Central memory CD8-positive, alpha-beta T cell (primary cell): ENCODE measurements at regions not wholly inside any gene's neighbourhood (a gene's known extent, or its start where the extent isn't known, plus 50 kb on each side); places are given as distances from the start of the nearest gene placed in this dataset.

Experiments used
- ATAC-seq: fragments of 150-1000 bp; cut with Tn5 transposase; replicated peaks from 2 replicates; pipeline ENCODE4 v1.10.0; 2022; ENCODE audit warnings: mild to moderate bottlenecking, moderate FRiP score, moderate number of reproducible peaks; ENCODE audit not compliant: poor library complexity, severe bottlenecking; ENCODE audit errors: extremely low read depth
- DNase-seq, 2 donors: peaks; one replicate each; pipeline ENCODE4 v3.0.0; 2021; ENCODE audit warnings: low spot score in 2 of 2
- H3K27ac Mint-ChIP-seq: one replicate; pipeline ENCODE4 v1.8.0; 2022; ENCODE audit warnings: low read depth, mild to moderate bottlenecking, moderate library complexity, mixed read lengths
- H3K27me3 Mint-ChIP-seq: one replicate; pipeline ENCODE4 v1.8.0; 2022; ENCODE audit warnings: mixed read lengths
- H3K36me3 Mint-ChIP-seq: one replicate; pipeline ENCODE4 v1.8.0; 2022; ENCODE audit warnings: mild to moderate bottlenecking, moderate library complexity, mixed read lengths; ENCODE audit not compliant: insufficient read depth
- H3K4me1 Mint-ChIP-seq: one replicate; pipeline ENCODE4 v1.8.0; 2022; ENCODE audit warnings: mixed read lengths
- H3K4me3 Mint-ChIP-seq: one replicate; pipeline ENCODE4 v1.8.0; 2022; ENCODE audit warnings: mild to moderate bottlenecking, moderate library complexity, mixed read lengths
- H3K9me3 Mint-ChIP-seq: one replicate; pipeline ENCODE4 v1.8.0; 2022; ENCODE audit warnings: mixed read lengths

DNA sequence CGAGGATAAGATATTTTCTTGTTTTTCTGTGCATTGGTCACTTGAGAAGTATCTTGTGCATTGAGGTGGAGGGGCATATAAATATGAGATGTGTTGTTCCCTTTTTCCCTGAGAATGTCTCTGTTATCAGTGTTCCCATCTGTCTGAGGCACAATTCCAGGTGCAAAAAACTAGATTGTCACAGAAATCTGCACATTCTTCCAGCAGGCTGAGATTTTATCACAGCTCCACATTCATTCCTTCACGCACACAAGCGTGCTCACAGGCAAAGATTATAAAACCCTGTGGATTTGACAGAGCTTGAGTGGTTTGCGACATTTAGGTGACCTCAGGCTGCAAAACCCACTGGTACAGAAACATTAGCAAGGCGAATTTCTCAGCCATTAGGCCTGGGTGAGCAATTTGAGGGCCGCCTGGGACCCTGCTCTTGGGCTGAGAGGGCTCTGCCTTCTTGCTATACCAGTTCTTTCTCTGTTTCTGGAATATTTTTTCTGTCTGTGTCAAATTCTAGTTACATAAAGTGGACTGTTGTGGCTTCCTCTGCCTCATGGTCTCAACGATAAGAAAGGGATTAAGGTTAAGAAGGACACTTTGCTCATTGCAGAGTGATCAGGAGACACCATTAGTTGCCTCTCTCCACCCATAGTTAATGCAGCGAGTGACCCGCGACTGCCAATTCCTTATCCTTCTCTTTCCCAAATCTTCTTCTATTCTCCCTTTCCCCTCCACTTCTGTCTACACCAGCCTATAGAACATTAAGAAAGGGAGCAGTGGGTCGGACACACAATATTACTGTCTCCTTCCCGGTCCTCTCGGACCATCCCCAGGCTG is 86.7 kb upstream of the C1QTNF7 start:
- Mint-ChIP-seq H3K27me3 (no peaks in the 10 kb centered on the region), H3K4me1 (no peaks in the 10 kb centered on the region), H3K4me3 (no peak overlapping the region), H3K27ac (no peak overlapping the region), H3K9me3 (no peaks in the 10 kb centered on the region), H3K36me3 (no peaks in the 10 kb centered on the region)
- no peak for DNase-seq
- no peak for ATAC-seq

DNA sequence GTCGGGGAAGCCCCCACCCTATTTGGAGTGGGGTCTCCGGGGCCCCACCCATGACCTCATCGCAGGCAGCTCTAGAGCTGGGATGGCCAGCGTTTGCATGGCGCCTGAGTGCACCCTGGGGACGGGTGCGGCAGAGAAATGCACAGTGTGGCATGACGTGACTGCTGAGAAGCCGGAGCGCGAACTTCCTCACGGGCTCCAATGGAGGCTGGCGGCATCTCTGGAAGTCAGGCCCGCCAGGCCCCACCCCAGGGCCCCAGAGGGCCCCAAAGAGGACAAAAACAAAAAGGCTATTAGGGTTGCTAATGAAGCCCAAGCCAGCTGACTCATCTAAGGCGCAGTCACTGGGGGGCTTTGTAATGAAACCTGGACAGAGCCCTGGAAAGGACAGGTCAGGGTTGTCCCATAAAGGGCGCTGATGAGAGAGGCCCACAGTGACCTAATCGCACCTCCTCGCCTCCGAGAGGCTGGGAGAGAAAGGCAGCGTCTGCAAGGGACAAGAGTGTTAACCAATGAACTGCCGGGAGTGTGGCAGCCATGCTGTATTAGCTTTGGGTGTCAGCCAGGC is 86.0 kb upstream of the C1QTNF7 start:
- Mint-ChIP-seq H3K36me3 (no peaks in the 10 kb centered on the region), H3K27ac (no peak overlapping the region), H3K9me3 (no peaks in the 10 kb centered on the region), H3K4me1 (no peaks in the 10 kb centered on the region), H3K4me3 (no peak overlapping the region), H3K27me3 (no peaks in the 10 kb centered on the region)
- DNase-seq (no peak), ATAC-seq (no peak)

DNA sequence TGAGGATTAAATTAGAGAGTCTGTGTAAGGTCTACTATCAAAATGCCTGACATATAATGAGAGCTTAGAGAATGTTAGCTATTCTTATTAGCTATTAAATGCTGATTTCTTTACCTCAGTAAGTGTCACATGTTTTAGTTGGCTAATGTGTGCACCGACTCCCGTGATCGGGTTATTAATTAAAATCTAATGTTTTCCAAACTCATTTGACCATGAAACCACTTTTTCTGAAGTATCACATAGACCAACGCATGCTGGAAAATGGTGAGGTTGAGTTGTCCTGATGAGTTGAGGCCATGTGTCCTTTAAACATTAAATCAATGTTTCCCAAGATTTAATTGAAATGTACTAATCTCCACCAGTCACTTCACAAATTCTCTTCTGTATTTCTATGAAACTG is 84.8 kb upstream of the C1QTNF7 start:
- H3K4me3 Mint-ChIP-seq = no peak overlapping the region
- H3K4me1 Mint-ChIP-seq = no peaks in the 10 kb centered on the region
- no peaks in the 10 kb centered on the region for H3K27me3 Mint-ChIP-seq
- DNase-seq (no peak), ATAC-seq (no peak)
- no peaks in the 10 kb centered on the region for H3K9me3 Mint-ChIP-seq
- no peaks in the 10 kb centered on the region for H3K36me3 Mint-ChIP-seq
- H3K27ac Mint-ChIP-seq = no peak overlapping the region

DNA sequence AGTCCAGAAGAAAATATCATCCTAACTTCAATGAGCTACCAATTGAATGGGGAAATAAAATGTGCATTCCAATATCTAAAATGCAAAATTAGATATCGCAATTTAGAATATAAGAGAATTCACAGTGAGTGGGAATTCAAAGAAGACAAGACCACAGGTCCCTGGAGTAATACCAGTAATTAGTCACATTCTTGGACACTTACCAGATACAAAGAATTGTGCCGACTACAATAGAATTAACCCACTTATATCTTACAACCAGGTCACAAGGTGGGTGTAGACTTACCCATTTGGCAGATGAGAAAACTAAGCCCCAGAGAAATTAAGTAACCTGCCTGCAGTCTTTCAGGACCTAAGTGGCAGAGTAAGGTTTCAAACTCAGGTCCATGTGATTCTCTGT is 84.3 kb upstream of the C1QTNF7 start:
- H3K4me1 Mint-ChIP-seq = no peaks in the 10 kb centered on the region
- no peak overlapping the region for H3K27ac Mint-ChIP-seq
- no peaks in the 10 kb centered on the region for H3K9me3 Mint-ChIP-seq
- no peaks in the 10 kb centered on the region for H3K27me3 Mint-ChIP-seq
- no peak overlapping the region for H3K4me3 Mint-ChIP-seq
- no peak for ATAC-seq
- no peaks in the 10 kb centered on the region for H3K36me3 Mint-ChIP-seq
- DNase-seq = no peak

DNA sequence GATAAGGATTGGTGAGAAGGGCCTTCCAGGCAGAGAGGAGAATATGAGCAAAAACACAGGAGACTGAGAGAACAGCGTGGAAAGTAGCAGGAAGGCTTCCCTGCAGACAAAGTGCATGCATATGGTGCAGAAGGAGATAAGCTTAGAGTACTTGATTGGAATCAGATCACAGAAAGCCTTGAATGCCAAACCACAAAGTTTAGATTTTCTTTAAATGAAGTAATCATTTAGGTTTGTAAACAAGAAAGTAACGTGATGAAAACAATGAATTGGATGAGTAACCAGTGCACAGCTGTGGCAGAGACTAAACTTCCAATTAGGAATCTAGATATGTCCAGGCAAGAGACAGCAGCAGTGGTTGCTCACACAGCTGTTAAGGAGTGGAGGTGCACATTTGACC is 83.8 kb upstream of the C1QTNF7 start:
- H3K27me3 Mint-ChIP-seq = peaks cover 3% of the 10 kb centered on the region
- H3K9me3 Mint-ChIP-seq = no peaks in the 10 kb centered on the region
- DNase-seq (no peak), ATAC-seq (no peak)
- H3K4me1 Mint-ChIP-seq = peaks cover under 1% of the 10 kb centered on the region
- H3K36me3 Mint-ChIP-seq = no peaks in the 10 kb centered on the region
- H3K4me3 Mint-ChIP-seq = no peak overlapping the region
- no peak overlapping the region for H3K27ac Mint-ChIP-seq

DNA sequence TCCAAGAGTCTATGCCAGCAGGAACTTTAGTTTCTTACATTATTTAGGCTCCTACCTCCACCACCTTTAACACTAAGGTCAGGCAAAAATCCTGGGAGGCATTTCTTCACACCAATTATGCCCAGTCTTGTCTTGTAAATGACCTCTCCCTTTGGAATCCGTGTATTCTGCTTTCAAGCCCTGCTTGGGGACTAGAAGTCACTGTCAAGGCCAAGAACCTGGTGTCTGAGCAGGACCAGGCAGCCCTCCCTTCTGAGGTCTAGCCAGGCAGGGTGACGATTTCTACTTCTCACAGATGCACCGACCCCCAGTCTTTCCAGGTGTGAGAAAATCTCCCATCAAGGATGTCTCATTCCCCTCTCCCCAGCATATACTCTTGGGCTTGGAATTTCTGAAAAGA is 82.7 kb upstream of the C1QTNF7 start:
- DNase-seq (no peak), ATAC-seq (no peak)
- H3K36me3 Mint-ChIP-seq = no peaks in the 10 kb centered on the region
- H3K27me3 Mint-ChIP-seq = peaks cover 14% of the 10 kb centered on the region
- H3K27ac Mint-ChIP-seq = no peak overlapping the region
- H3K4me1 Mint-ChIP-seq = peaks cover 9% of the 10 kb centered on the region
- no peaks in the 10 kb centered on the region for H3K9me3 Mint-ChIP-seq
- H3K4me3 Mint-ChIP-seq = no peak overlapping the region

DNA sequence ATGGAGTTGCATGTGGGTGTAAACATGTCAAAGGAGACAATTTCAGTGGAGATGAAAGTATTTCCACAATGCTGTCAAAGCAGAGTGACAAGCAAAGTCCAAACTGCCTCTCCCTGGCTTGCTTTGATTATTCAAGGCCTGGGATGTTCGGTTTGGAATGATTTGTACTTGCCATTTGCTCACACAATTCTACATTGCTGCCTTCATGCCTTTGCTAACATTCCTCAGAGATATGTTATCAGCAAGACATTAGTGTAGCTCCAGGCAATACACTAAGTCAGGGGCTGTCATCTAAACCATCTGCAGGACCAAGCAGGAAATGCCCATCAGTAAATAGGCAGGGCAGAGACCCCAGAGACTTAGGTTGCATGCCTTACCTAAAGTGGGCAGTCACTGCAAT is 79.6 kb upstream of the C1QTNF7 start:
- no peak overlapping the region for H3K27ac Mint-ChIP-seq
- H3K27me3 Mint-ChIP-seq = peaks cover 21% of the 10 kb centered on the region
- ATAC-seq (no peak), DNase-seq (no peak)
- no peaks in the 10 kb centered on the region for H3K9me3 Mint-ChIP-seq
- no peak overlapping the region for H3K4me3 Mint-ChIP-seq
- H3K36me3 Mint-ChIP-seq = no peaks in the 10 kb centered on the region
- H3K4me1 Mint-ChIP-seq = peaks cover 9% of the 10 kb centered on the region

DNA sequence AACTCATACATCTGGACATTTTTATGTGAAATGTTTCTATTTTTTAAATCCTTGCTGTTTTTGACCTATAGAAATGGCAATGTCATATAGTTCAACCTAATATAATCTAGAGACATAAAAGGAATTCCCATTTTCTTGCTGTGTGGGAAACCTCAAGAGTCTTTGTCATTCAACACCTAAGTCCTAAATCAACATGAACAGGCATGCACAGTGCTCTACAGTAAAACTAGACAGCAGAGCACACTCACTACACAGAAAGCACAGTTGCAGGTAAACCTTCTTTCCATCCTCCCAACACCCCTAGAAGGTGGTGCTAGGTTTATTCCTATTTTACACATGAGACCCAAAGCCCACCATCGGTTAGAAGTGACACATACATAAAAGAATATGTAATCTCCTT is 79.1 kb upstream of the C1QTNF7 start:
- no peak overlapping the region for H3K27ac Mint-ChIP-seq

DNA sequence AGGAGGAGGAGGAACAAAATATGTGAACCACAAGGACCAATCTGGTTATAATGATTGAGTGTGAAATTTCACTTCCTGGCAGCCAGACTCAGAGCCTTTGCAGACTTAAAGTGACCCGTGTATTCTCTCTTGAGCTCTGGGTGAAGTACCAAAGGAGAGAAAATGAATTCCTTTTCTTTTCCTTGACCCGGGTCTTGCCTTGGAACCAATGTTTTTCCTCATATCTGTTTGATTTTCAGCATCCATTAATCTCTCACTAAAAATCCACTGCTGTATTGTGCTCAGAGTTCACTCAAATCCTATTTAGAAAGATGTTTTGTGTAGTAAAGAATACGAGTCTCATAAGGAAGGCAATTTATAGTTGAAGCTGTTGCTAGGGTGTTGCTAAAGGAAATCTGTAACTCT is 78.3 kb upstream of the C1QTNF7 start:
- H3K27ac Mint-ChIP-seq = no peak overlapping the region
- H3K36me3 Mint-ChIP-seq = no peaks in the 10 kb centered on the region
- no peak overlapping the region for H3K4me3 Mint-ChIP-seq
- DNase-seq = no peak
- H3K27me3 Mint-ChIP-seq = peaks cover 21% of the 10 kb centered on the region
- no peak for ATAC-seq
- peaks cover 9% of the 10 kb centered on the region for H3K4me1 Mint-ChIP-seq
- no peaks in the 10 kb centered on the region for H3K9me3 Mint-ChIP-seq

More for the DNA sequence above, 79.1 kb upstream of the C1QTNF7 start:
- Mint-ChIP-seq H3K36me3 (no peaks in the 10 kb centered on the region), H3K9me3 (no peaks in the 10 kb centered on the region), H3K4me1 (peaks cover 9% of the 10 kb centered on the region), H3K27me3 (peaks cover 21% of the 10 kb centered on the region), H3K4me3 (no peak overlapping the region)
- ATAC-seq = no peak
- DNase-seq = no peak

DNA sequence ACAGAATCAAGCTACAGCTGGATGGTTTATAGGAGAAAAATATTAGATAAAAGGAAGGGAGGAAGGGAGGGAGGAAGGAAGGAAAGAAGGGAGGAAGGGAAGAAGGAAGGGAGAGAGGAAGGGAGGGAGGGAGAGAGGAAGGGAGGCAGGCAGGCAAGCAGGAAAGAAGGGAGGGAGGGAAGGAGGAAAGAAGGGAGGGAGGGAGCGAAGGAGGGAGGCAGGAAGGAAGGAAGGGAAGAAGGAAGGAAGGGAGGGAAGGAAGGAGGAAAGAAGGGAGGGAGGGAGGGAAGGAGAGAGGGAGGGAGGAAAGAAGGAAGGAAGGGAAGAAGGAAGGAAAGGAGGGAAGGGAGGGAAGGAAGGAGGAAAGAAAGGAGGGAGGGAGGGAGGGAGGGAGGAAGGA is 77.9 kb upstream of the C1QTNF7 start:
- H3K4me3 Mint-ChIP-seq = no peak overlapping the region
- H3K9me3 Mint-ChIP-seq = no peaks in the 10 kb centered on the region
- ATAC-seq = no peak
- peaks cover 21% of the 10 kb centered on the region for H3K27me3 Mint-ChIP-seq
- H3K4me1 Mint-ChIP-seq = peaks cover 9% of the 10 kb centered on the region
- H3K36me3 Mint-ChIP-seq = no peaks in the 10 kb centered on the region
- DNase-seq = no peak
- H3K27ac Mint-ChIP-seq = no peak overlapping the region

DNA sequence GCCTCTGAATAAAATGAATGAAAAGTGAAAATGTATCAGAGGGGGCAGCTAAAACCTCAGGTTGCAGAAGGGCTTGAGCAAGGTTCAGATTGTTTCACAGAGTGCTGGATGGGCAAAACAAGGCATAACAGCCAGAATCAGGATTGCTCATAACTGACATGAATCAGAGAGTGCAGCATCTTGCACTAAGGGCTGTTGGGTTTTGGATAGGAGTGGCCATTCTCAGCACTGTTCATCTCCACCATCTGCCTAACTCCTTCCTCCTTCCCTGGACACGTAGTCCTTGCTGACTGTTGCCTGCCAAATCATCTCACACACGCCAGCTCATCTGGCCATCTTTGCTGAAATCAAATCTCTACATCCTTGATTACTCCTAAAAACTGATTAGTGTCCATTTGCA is 75.3 kb upstream of the C1QTNF7 start:
- no peaks in the 10 kb centered on the region for H3K36me3 Mint-ChIP-seq
- no peak overlapping the region for H3K27ac Mint-ChIP-seq
- DNase-seq (no peak), ATAC-seq (no peak)
- H3K4me3 Mint-ChIP-seq = no peak overlapping the region
- no peaks in the 10 kb centered on the region for H3K9me3 Mint-ChIP-seq
- peaks cover 21% of the 10 kb centered on the region for H3K27me3 Mint-ChIP-seq
- peaks cover 9% of the 10 kb centered on the region for H3K4me1 Mint-ChIP-seq

DNA sequence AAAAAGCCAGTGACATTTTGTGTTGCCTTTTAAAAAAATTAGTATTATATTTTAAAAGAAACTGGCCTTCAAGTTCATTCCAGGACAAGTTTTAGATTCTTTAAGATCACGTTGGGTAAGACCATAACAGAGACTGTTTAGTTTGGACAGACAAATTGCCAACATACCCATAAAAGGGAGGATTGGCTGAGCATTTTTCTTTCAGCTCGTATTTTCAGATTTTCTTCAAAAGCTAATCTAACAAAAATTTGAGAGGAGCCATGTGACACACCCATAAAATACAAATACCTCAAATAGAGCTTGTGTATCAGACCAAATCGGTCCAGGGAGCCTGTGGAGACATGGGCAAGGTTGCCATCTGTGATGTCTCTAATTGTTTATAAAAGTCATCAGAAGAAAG is 74.6 kb upstream of the C1QTNF7 start:
- no peaks in the 10 kb centered on the region for H3K36me3 Mint-ChIP-seq
- H3K27ac Mint-ChIP-seq = no peak overlapping the region
- H3K4me1 Mint-ChIP-seq = peaks cover 9% of the 10 kb centered on the region
- H3K27me3 Mint-ChIP-seq = peaks cover 21% of the 10 kb centered on the region
- DNase-seq = no peak
- no peaks in the 10 kb centered on the region for H3K9me3 Mint-ChIP-seq
- H3K4me3 Mint-ChIP-seq = no peak overlapping the region
- no peak for ATAC-seq
